GM12878 (cell line): ENCODE measurements at regions not wholly inside any gene's neighbourhood (a gene's known extent, or its start where the extent isn't known, plus 50 kb on each side); places are given as distances from the start of the nearest gene placed in this dataset.

Experiments
- ATAC-seq: fragments of 200-7000 bp; cut with Tn5 transposase; 3 replicates; pipeline ENCODE4 v1.9.1; 2020; ENCODE audit warnings: mild to moderate bottlenecking, moderate library complexity
- BruUV-seq: library from RNA; stranded (reverse); fragments of 400-500 nt; replicated peaks from 2 replicates; lab custom pipeline; 2021; lab: Mats Ljungman, UMichigan
- CTCF ChIA-PET: fragments of 300-600 bp; sonication (Branson Sonifier 250); formaldehyde crosslinking; extraction: SDS; loops from one replicate; lab custom pipeline; 2021; ENCODE audit warnings: inconsistent platforms; lab: Yijun Ruan, JAX
- POLR2A ChIA-PET: fragments of 350-600 bp; formaldehyde crosslinking; extraction: SDS; loops from one replicate; lab custom pipeline; 2021; ENCODE audit warnings: inconsistent platforms; lab: Charles Lee
- RAD21 ChIA-PET: fragments of 300-600 bp; sonication (Branson Sonifier 250); formaldehyde crosslinking; loops from one replicate; lab custom pipeline; 2023; ENCODE audit warnings: antibody characterized with exemption; ENCODE audit not compliant: unreplicated experiment; lab: Charles Lee
- SMC1A ChIA-PET: fragments of 300-600 bp; sonication (Branson Sonifier 250); formaldehyde crosslinking; loops from one replicate; lab custom pipeline; 2023; ENCODE audit not compliant: unreplicated experiment, uncharacterized antibody; lab: Charles Lee
- DNase-seq: peaks from one replicate; pipeline ENCODE4 v3.0.0-alpha.2; 2011; ENCODE audit warnings: low read depth, low spot score
- FAIRE-seq: peaks from 3 replicates; lab custom pipeline; 2011; peaks lifted over from hg19 to GRCh38; lab: Jason Lieb, UNC
- H2AFZ ChIP-seq: 2 replicates; pipeline ENCODE4 v1.6.0; 2011; ENCODE audit warnings: low read depth, low read length, control low read depth; ENCODE audit not compliant: control insufficient read depth
- H3K27ac ChIP-seq: 2 replicates; pipeline ENCODE4 v1.5.1; 2011; ENCODE audit warnings: control low read depth; ENCODE audit not compliant: control insufficient read depth, insufficient read depth
- H3K27me3 ChIP-seq, 2 experiments: replicated peaks in 1 of 2; 2 replicates each; pipeline versions ENCODE4 v1.6.0 to v1.6.1; 2011; ENCODE audit warnings: low read length in 1 of 2; ENCODE audit not compliant: control insufficient read depth in 2 of 2, insufficient read depth in 2 of 2
- H3K36me3 ChIP-seq, 2 experiments: 2 replicates each; pipeline ENCODE4 v1.5.1; 2011; ENCODE audit warnings: low read length in 1 of 2; ENCODE audit not compliant: control insufficient read depth in 2 of 2, insufficient read depth in 2 of 2
- H3K4me1 ChIP-seq: 2 replicates; pipeline ENCODE4 v1.6.1; 2011; ENCODE audit warnings: mild to moderate bottlenecking, low read length, moderate library complexity, mixed read lengths; ENCODE audit not compliant: control insufficient read depth, insufficient read depth
- H3K4me2 ChIP-seq: 2 replicates; pipeline ENCODE4 v1.6.0; 2011; ENCODE audit warnings: control low read depth; ENCODE audit not compliant: control insufficient read depth, insufficient read depth
- H3K4me3 ChIP-seq: fragments of 200-600 bp; sonication (generic); 2 replicates; pipeline ENCODE4 v1.5.1; 2016
- H3K79me2 ChIP-seq: 2 replicates; pipeline ENCODE4 v1.6.0; 2011; ENCODE audit warnings: low read length; ENCODE audit not compliant: control insufficient read depth, insufficient read depth
- H3K9ac ChIP-seq: 2 replicates; pipeline ENCODE4 v1.8.0; 2011; ENCODE audit warnings: low read length, control low read depth, mixed read lengths; ENCODE audit not compliant: control insufficient read depth, insufficient read depth
- H3K9me3 ChIP-seq: replicated peaks from 3 replicates; pipeline ENCODE4 v1.5.1; 2011; ENCODE audit warnings: mild to moderate bottlenecking, low read length; ENCODE audit not compliant: control insufficient read depth, insufficient read depth
- H4K20me1 ChIP-seq: 2 replicates; pipeline ENCODE4 v1.6.0; 2011; ENCODE audit not compliant: control insufficient read depth, insufficient read depth
- BACH1 ChIP-seq: fragments of 450-650 bp; IDR thresholded peaks from 2 replicates; pipeline ENCODE4 v1.6.1; 2017; ENCODE audit warnings: mild to moderate bottlenecking, borderline replicate concordance
- CBFB ChIP-seq: IDR thresholded peaks from 2 replicates; pipeline ENCODE4 v1.6.1; 2016; ENCODE audit warnings: antibody characterized with exemption, low read depth
- ETV6 ChIP-seq, 2 experiments: fragments of 450-650 bp in 1 of 2; IDR thresholded peaks in 1 of 2; conservative IDR thresholded peaks in 1 of 2; 2 replicates each; pipeline ENCODE4 v1.6.1; 2014; ENCODE audit warnings: antibody characterized with exemption in 1 of 2, borderline replicate concordance in 1 of 2, low read depth in 1 of 2, mild to moderate bottlenecking in 1 of 2, moderate library complexity in 1 of 2
- FOS ChIP-seq: IDR thresholded peaks from 3 replicates; pipeline ENCODE4 v1.6.1; 2011; ENCODE audit warnings: borderline replicate concordance; ENCODE audit not compliant: insufficient read length; ENCODE audit errors: extremely low read depth
- JUND ChIP-seq: IDR thresholded peaks from 2 replicates; pipeline ENCODE4 v1.6.1; 2012; ENCODE audit warnings: low read depth, mild to moderate bottlenecking, low read length, improper control_type of control experiment, moderate library complexity
- KAT2A ChIP-seq: conservative IDR thresholded peaks from 2 replicates; pipeline ENCODE4 v1.6.1; 2011; ENCODE audit warnings: low read depth, low read length; ENCODE audit not compliant: control insufficient read depth
- KDM1A ChIP-seq: fragments of 200-600 bp; sonication (generic); IDR thresholded peaks from 2 replicates; pipeline ENCODE4 v1.6.1; 2016; ENCODE audit warnings: borderline replicate concordance
- MEF2A ChIP-seq: IDR thresholded peaks from 2 replicates; pipeline ENCODE4 v1.6.1; 2011; ENCODE audit warnings: low read depth, mild to moderate bottlenecking, low read length, moderate library complexity; ENCODE audit not compliant: insufficient read depth
- NR2C2 ChIP-seq: IDR thresholded peaks from 2 replicates; pipeline ENCODE4 v1.6.1; 2011; ENCODE audit warnings: borderline replicate concordance, low read depth; ENCODE audit not compliant: control insufficient read depth, insufficient read length
- POLR2AphosphoS5 ChIP-seq: IDR thresholded peaks from 2 replicates; pipeline ENCODE4 v1.6.1; 2011; ENCODE audit warnings: mild to moderate bottlenecking, low read length, inconsistent platforms
- SMAD1 ChIP-seq: fragments of 450-650 bp; IDR thresholded peaks from 2 replicates; pipeline ENCODE4 v1.6.1; 2018; ENCODE audit warnings: mild to moderate bottlenecking, low read depth; ENCODE audit not compliant: partially characterized antibody
- TCF12 ChIP-seq: IDR thresholded peaks from 2 replicates; pipeline ENCODE4 v1.6.1; 2011; ENCODE audit warnings: low read depth, mild to moderate bottlenecking, low read length
- ZNF207 ChIP-seq: fragments of 450-650 bp; IDR thresholded peaks from 2 replicates; pipeline ENCODE4 v1.6.1; 2014; ENCODE audit warnings: antibody characterized with exemption, mild to moderate bottlenecking, borderline replicate concordance
- ZNF592 ChIP-seq: fragments of 450-650 bp; IDR thresholded peaks from 2 replicates; pipeline ENCODE4 v1.6.1; 2017; ENCODE audit warnings: mild to moderate bottlenecking, moderate library complexity
- ZNF622 ChIP-seq: fragments of 450-650 bp; IDR thresholded peaks from 2 replicates; pipeline ENCODE4 v1.6.1; 2017; ENCODE audit warnings: mild to moderate bottlenecking, inconsistent platforms
- WGBS: methylation state at CpG from one replicate; pipeline ENCODE4 v1.1.6; 2016; ENCODE audit warnings: low lambda C conversion rate; ENCODE audit not compliant: insufficient replicate concordance, insufficient coverage; ENCODE audit errors: missing lambda C conversion rate; 5-methylcytosine and 5-hydroxymethylcytosine counted together
- in situ Hi-C: fragments of 300-500 bp; cut with MboI; formaldehyde crosslinking; loops from 9 replicates; pipeline ENCODE4 v1.14.3; 2018; ENCODE audit warnings: mixed read lengths
- intact Hi-C: fragments of 100-400 bp; cut with micrococcal nuclease; formaldehyde crosslinking; loops from one replicate; pipeline ENCODE4 v1.14.2; 2022; ENCODE audit not compliant: unreplicated experiment

GRCh38 chr14:28077021-28077420 is 689.6 kb upstream of the FOXG1 start:
- ChIA-PET POLR2A (no interaction called here), CTCF (no interaction called here), SMC1A (no interaction called here), RAD21 (no interaction called here)
- no peaks in the 10 kb centered on the region for H3K27me3 ChIP-seq
- H3K9me3 ChIP-seq, result no peaks in the 10 kb centered on the region
- BruUV-seq, result no TSS peak
- H4K20me1 ChIP-seq, result no peaks in the 10 kb centered on the region
- DNase-seq, result no peak
- H2AFZ ChIP-seq, result no peak overlapping the region
- H3K4me3 ChIP-seq, result no peak overlapping the region
- H3K36me3 ChIP-seq, result no peaks in the 10 kb centered on the region
- intact Hi-C loops, result no loop called here
- FAIRE-seq, result no peak
- no peaks in the 10 kb centered on the region for H3K4me1 ChIP-seq
- H3K27ac ChIP-seq, result no peak overlapping the region
- no peak overlapping the region for H3K4me2 ChIP-seq
- no peak for ATAC-seq
- H3K9ac ChIP-seq, result no peak overlapping the region
- in situ Hi-C loops, result no loop called here
- TF ChIP-seq TCF12, result no peak
- no peak for TF ChIP-seq POLR2AphosphoS5
- no peak for TF ChIP-seq NR2C2
- TF ChIP-seq FOS, result no peak
- no peak for TF ChIP-seq ZNF207
- TF ChIP-seq JUND, result no peak
- TF ChIP-seq BACH1, result no peak
- TF ChIP-seq KDM1A, result no peak
- no peaks in the 10 kb centered on the region for H3K79me2 ChIP-seq

GRCh38 chr14:28083389-28083788 is 683.2 kb upstream of the FOXG1 start:
- CTCF ChIA-PET, result no interaction called here
- RAD21 ChIA-PET, result no interaction called here
- TF ChIP-seq ZNF592 (no peak), ZNF622 (no peak), ZNF207 (no peak), KAT2A (no peak), MEF2A (no peak), CBFB (no peak), SMAD1 (no peak), ETV6 (conservative IDR thresholded peaks at IDR 0.05 in 1 of 2, IDR thresholded peaks at IDR 0.05 in 1 of 2; ENCODE audit: borderline replicate concordance in 1 of 2, low read depth in 1 of 2) (no peak)
- Histone ChIP-seq H3K9me3 (no peaks in the 10 kb centered on the region; the same call in 2 of the 3 replicates), H3K27ac (no peak overlapping the region), H4K20me1 (no peaks in the 10 kb centered on the region), H3K4me1 (no peaks in the 10 kb centered on the region), H3K9ac (no peak overlapping the region), H3K4me2 (no peak overlapping the region), H2AFZ (no peak overlapping the region), H3K27me3 (no peaks in the 10 kb centered on the region), H3K4me3 (no peak overlapping the region), H3K79me2 (no peaks in the 10 kb centered on the region), H3K36me3 (no peaks in the 10 kb centered on the region)
- no peak for DNase-seq
- WGBS, result 54% methylated on average over 3 of the region's 3 CpGs
- no peak for ATAC-seq
- no peak for FAIRE-seq
- no TSS peak for BruUV-seq
- SMC1A ChIA-PET, result no interaction called here
- in situ Hi-C loops, result no loop called here
- POLR2A ChIA-PET, result no interaction called here
- intact Hi-C loops, result no loop called here
